ENCODE measurements at regions not wholly inside any gene's neighbourhood (a gene's known extent, or its start where the extent isn't known, plus 50 kb on each side); places are given as distances from the start of the nearest gene placed in this dataset.

DNA sequence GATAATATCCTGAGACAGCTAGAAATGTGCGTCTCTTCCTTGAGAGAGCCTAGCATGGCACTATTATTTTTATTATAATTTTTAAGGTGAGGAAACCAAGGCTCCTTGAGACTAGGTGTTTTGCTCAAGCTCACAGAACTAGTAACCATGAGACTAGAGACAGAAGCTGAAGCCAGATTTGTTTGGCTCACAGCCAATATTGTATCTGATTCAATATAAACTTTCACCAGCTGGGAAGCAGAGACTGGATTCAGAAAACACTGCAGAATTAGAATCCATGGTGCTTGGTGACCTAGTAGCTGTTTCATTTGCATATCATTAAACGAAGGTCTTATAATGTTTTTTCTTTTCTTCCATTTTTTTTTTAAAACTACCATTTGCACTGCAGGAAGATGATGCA, 64.4 kb downstream of the DNAJB9 start:
- TF ChIP-seq, protein P1, sequence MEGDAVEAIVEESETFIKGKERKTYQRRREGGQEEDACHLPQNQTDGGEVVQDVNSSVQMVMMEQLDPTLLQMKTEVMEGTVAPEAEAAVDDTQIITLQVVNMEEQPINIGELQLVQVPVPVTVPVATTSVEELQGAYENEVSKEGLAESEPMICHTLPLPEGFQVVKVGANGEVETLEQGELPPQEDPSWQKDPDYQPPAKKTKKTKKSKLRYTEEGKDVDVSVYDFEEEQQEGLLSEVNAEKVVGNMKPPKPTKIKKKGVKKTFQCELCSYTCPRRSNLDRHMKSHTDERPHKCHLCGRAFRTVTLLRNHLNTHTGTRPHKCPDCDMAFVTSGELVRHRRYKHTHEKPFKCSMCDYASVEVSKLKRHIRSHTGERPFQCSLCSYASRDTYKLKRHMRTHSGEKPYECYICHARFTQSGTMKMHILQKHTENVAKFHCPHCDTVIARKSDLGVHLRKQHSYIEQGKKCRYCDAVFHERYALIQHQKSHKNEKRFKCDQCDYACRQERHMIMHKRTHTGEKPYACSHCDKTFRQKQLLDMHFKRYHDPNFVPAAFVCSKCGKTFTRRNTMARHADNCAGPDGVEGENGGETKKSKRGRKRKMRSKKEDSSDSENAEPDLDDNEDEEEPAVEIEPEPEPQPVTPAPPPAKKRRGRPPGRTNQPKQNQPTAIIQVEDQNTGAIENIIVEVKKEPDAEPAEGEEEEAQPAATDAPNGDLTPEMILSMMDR (IDR thresholded peaks at IDR 0.05; ENCODE audit: low read depth, low read length, poor library complexity, severe bottlenecking), result no peak
- TF ChIP-seq EZH2phosphoT487 (IDR thresholded peaks at IDR 0.05; ENCODE audit: borderline replicate concordance, low read length), result no peak
- no peak overlapping the region for H3K4me2 ChIP-seq (ENCODE audit: low read length)

DNA sequence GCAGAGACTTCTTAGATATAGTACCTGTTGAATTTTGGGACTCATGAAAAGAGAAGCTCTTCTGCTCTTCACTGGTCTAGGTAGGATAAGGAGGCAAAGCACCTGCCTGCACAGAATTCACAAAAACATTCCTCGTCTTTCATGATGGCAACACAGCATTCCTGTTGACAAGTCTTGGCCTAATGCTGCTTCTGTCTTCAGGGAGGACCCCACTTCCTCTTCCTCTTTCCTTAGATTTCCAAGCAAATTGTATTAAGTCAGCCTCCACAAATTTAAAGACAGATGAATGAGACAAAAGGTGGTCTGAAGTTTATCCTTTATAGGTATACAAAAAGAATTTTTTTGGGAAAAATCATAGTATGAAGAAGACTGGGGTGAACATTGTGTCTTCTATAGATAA, 64.9 kb downstream of the DNAJB9 start:
- no peaks in the 10 kb centered on the region for H3K9me2 ChIP-seq (replicated peaks; ENCODE audit: control insufficient read depth, low read length)
- no peak overlapping the region for H3K4me3 ChIP-seq (ENCODE audit: low read length)
- H3F3A ChIP-seq (ENCODE audit: control insufficient read depth, insufficient read depth), result no peaks in the 10 kb centered on the region
- H4K20me1 ChIP-seq (ENCODE audit: control insufficient read depth, insufficient read depth, low read depth, low read length), result no peaks in the 10 kb centered on the region
- H3K4me2 ChIP-seq (ENCODE audit: low read length), result no peak overlapping the region
- no peaks in the 10 kb centered on the region for H3K36me3 ChIP-seq (ENCODE audit: control insufficient read depth, low read length)
- H3K4me1 ChIP-seq (ENCODE audit: control insufficient read depth, low read length), result no peaks in the 10 kb centered on the region
- H3K27ac ChIP-seq (ENCODE audit: low read depth, low read length), result no peak overlapping the region
- TF ChIP-seq, protein P1 (IDR thresholded peaks at IDR 0.05; ENCODE audit: low read depth, low read length, poor library complexity, severe bottlenecking), result no peak
- no peak for TF ChIP-seq EZH2phosphoT487 (IDR thresholded peaks at IDR 0.05; ENCODE audit: borderline replicate concordance, low read length)
- H3K27me3 ChIP-seq (ENCODE audit: control insufficient read depth, low read length), result peaks cover 6% of the 10 kb centered on the region; the same call in 1 of the 2 replicates
- no peaks in the 10 kb centered on the region for H3K9me3 ChIP-seq (ENCODE audit: control insufficient read depth, insufficient read depth, low read length)
- H3K79me2 ChIP-seq (ENCODE audit: control insufficient read depth, low read length), result no peaks in the 10 kb centered on the region

More for the DNA sequence above, 64.4 kb downstream of the DNAJB9 start:
- Histone ChIP-seq H3K79me2 (ENCODE audit: control insufficient read depth, low read length) (no peaks in the 10 kb centered on the region), H3K27ac (ENCODE audit: low read depth, low read length) (no peak overlapping the region), H3K9me3 (ENCODE audit: control insufficient read depth, insufficient read depth, low read length) (no peaks in the 10 kb centered on the region), H3F3A (ENCODE audit: control insufficient read depth, insufficient read depth) (no peaks in the 10 kb centered on the region), H3K27me3 (ENCODE audit: control insufficient read depth, low read length) (peaks cover 6% of the 10 kb centered on the region; the same call in 1 of the 2 replicates), H3K9me2 (replicated peaks; ENCODE audit: control insufficient read depth, low read length) (no peaks in the 10 kb centered on the region), H3K4me3 (ENCODE audit: low read length) (no peak overlapping the region), H3K36me3 (ENCODE audit: control insufficient read depth, low read length) (no peaks in the 10 kb centered on the region), H4K20me1 (ENCODE audit: control insufficient read depth, insufficient read depth, low read depth, low read length) (no peaks in the 10 kb centered on the region), H3K4me1 (ENCODE audit: control insufficient read depth, low read length) (no peaks in the 10 kb centered on the region)

DNA sequence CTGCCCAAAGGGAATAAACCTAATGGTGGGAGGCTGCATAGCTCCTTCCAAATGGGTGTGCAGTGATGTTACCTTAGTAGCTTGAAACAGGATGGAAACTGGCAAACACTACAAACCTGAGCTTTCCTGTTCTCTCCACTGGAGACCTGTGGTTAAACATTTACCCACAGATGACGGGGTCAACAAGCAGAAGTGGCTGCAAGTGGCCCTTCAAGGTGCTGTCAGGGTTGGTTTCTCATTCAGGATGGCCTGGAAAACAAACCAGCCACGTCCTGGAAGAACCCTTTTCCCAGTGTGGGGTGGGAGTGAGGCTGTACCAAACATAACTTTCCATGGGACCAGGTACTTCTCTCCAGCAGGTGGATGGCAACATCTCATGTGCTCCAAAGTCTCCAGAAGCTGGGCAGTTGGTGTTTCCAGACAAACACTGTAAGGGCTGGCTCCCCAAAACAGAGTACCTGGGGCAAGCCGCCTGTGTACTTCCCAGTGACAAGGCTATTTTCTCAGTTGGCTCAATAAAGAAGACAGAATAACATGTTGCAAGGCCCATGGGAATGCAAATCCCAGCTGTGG, 67.5 kb downstream of the DNAJB9 start:
- TF ChIP-seq, protein P1 (IDR thresholded peaks at IDR 0.05; ENCODE audit: low read depth, low read length, poor library complexity, severe bottlenecking), result no peak
- TF ChIP-seq EZH2phosphoT487 (IDR thresholded peaks at IDR 0.05; ENCODE audit: borderline replicate concordance, low read length), result no peak
- H3K4me3 ChIP-seq (ENCODE audit: low read length), result no peak overlapping the region
- peaks cover 3% of the 10 kb centered on the region; the same call in 1 of the 2 replicates for H3K27me3 ChIP-seq (ENCODE audit: control insufficient read depth, low read length)
- no peak overlapping the region for H3K27ac ChIP-seq (ENCODE audit: low read depth, low read length)
- no peaks in the 10 kb centered on the region for H3K79me2 ChIP-seq (ENCODE audit: control insufficient read depth, low read length)
- H3K4me1 ChIP-seq (ENCODE audit: control insufficient read depth, low read length), result no peaks in the 10 kb centered on the region
- no peaks in the 10 kb centered on the region for H3K36me3 ChIP-seq (ENCODE audit: control insufficient read depth, low read length)
- H4K20me1 ChIP-seq (ENCODE audit: control insufficient read depth, insufficient read depth, low read depth, low read length), result no peaks in the 10 kb centered on the region
- H3K9me3 ChIP-seq (ENCODE audit: control insufficient read depth, insufficient read depth, low read length), result no peaks in the 10 kb centered on the region
- no peaks in the 10 kb centered on the region for H3F3A ChIP-seq (ENCODE audit: control insufficient read depth, insufficient read depth)
- H3K4me2 ChIP-seq (ENCODE audit: low read length), result no peak overlapping the region
- no peaks in the 10 kb centered on the region for H3K9me2 ChIP-seq (replicated peaks; ENCODE audit: control insufficient read depth, low read length)
